GM12878 (cell line): ENCODE measurements at regions not wholly inside any gene's neighbourhood (a gene's known extent, or its start where the extent isn't known, plus 50 kb on each side); places are given as distances from the start of the nearest gene placed in this dataset.

Experiments
- ATAC-seq: fragments of 200-7000 bp; cut with Tn5 transposase; 3 replicates; pipeline ENCODE4 v1.9.1; 2020; ENCODE audit warnings: mild to moderate bottlenecking, moderate library complexity
- BruUV-seq: library from RNA; stranded (reverse); fragments of 400-500 nt; replicated peaks from 2 replicates; lab custom pipeline; 2021; lab: Mats Ljungman, UMichigan
- CTCF ChIA-PET: fragments of 300-600 bp; sonication (Branson Sonifier 250); formaldehyde crosslinking; extraction: SDS; loops from one replicate; lab custom pipeline; 2021; ENCODE audit warnings: inconsistent platforms; lab: Yijun Ruan, JAX
- POLR2A ChIA-PET: fragments of 350-600 bp; formaldehyde crosslinking; extraction: SDS; loops from one replicate; lab custom pipeline; 2021; ENCODE audit warnings: inconsistent platforms; lab: Charles Lee
- RAD21 ChIA-PET: fragments of 300-600 bp; sonication (Branson Sonifier 250); formaldehyde crosslinking; loops from one replicate; lab custom pipeline; 2023; ENCODE audit warnings: antibody characterized with exemption; ENCODE audit not compliant: unreplicated experiment; lab: Charles Lee
- SMC1A ChIA-PET: fragments of 300-600 bp; sonication (Branson Sonifier 250); formaldehyde crosslinking; loops from one replicate; lab custom pipeline; 2023; ENCODE audit not compliant: unreplicated experiment, uncharacterized antibody; lab: Charles Lee
- DNase-seq: peaks from one replicate; pipeline ENCODE4 v3.0.0-alpha.2; 2011; ENCODE audit warnings: low read depth, low spot score
- FAIRE-seq: peaks from 3 replicates; lab custom pipeline; 2011; peaks lifted over from hg19 to GRCh38; lab: Jason Lieb, UNC
- H2AFZ ChIP-seq: 2 replicates; pipeline ENCODE4 v1.6.0; 2011; ENCODE audit warnings: low read depth, low read length, control low read depth; ENCODE audit not compliant: control insufficient read depth
- H3K27ac ChIP-seq: 2 replicates; pipeline ENCODE4 v1.5.1; 2011; ENCODE audit warnings: control low read depth; ENCODE audit not compliant: control insufficient read depth, insufficient read depth
- H3K27me3 ChIP-seq, 2 experiments: replicated peaks in 1 of 2; 2 replicates each; pipeline versions ENCODE4 v1.6.0 to v1.6.1; 2011; ENCODE audit warnings: low read length in 1 of 2; ENCODE audit not compliant: control insufficient read depth in 2 of 2, insufficient read depth in 2 of 2
- H3K36me3 ChIP-seq, 2 experiments: 2 replicates each; pipeline ENCODE4 v1.5.1; 2011; ENCODE audit warnings: low read length in 1 of 2; ENCODE audit not compliant: control insufficient read depth in 2 of 2, insufficient read depth in 2 of 2
- H3K4me1 ChIP-seq: 2 replicates; pipeline ENCODE4 v1.6.1; 2011; ENCODE audit warnings: mild to moderate bottlenecking, low read length, moderate library complexity, mixed read lengths; ENCODE audit not compliant: control insufficient read depth, insufficient read depth
- H3K4me2 ChIP-seq: 2 replicates; pipeline ENCODE4 v1.6.0; 2011; ENCODE audit warnings: control low read depth; ENCODE audit not compliant: control insufficient read depth, insufficient read depth
- H3K4me3 ChIP-seq: fragments of 200-600 bp; sonication (generic); 2 replicates; pipeline ENCODE4 v1.5.1; 2016
- H3K79me2 ChIP-seq: 2 replicates; pipeline ENCODE4 v1.6.0; 2011; ENCODE audit warnings: low read length; ENCODE audit not compliant: control insufficient read depth, insufficient read depth
- H3K9ac ChIP-seq: 2 replicates; pipeline ENCODE4 v1.8.0; 2011; ENCODE audit warnings: low read length, control low read depth, mixed read lengths; ENCODE audit not compliant: control insufficient read depth, insufficient read depth
- H3K9me3 ChIP-seq: replicated peaks from 3 replicates; pipeline ENCODE4 v1.5.1; 2011; ENCODE audit warnings: mild to moderate bottlenecking, low read length; ENCODE audit not compliant: control insufficient read depth, insufficient read depth
- H4K20me1 ChIP-seq: 2 replicates; pipeline ENCODE4 v1.6.0; 2011; ENCODE audit not compliant: control insufficient read depth, insufficient read depth
- ATF3 ChIP-seq: IDR thresholded peaks from 2 replicates; pipeline ENCODE4 v1.6.1; 2011; ENCODE audit warnings: low read depth, mild to moderate bottlenecking, low read length, moderate library complexity, borderline replicate concordance; ENCODE audit errors: extremely low read depth
- CHD2 ChIP-seq: IDR thresholded peaks from 2 replicates; pipeline ENCODE4 v1.6.1; 2011; ENCODE audit warnings: low read depth, low read length, improper control_type of control experiment, borderline replicate concordance
- ETV6 ChIP-seq, 2 experiments: fragments of 450-650 bp in 1 of 2; IDR thresholded peaks in 1 of 2; conservative IDR thresholded peaks in 1 of 2; 2 replicates each; pipeline ENCODE4 v1.6.1; 2014; ENCODE audit warnings: antibody characterized with exemption in 1 of 2, borderline replicate concordance in 1 of 2, low read depth in 1 of 2, mild to moderate bottlenecking in 1 of 2, moderate library complexity in 1 of 2
- FOXK2 ChIP-seq: fragments of 450-650 bp; IDR thresholded peaks from 2 replicates; pipeline ENCODE4 v1.6.1; 2017; ENCODE audit warnings: mild to moderate bottlenecking, moderate library complexity
- FOXM1 ChIP-seq: IDR thresholded peaks from 2 replicates; pipeline ENCODE4 v1.6.1; 2012; ENCODE audit warnings: low read depth, mild to moderate bottlenecking, inconsistent platforms, low read length, moderate library complexity
- HDGF ChIP-seq: fragments of 450-650 bp; IDR thresholded peaks from 2 replicates; pipeline ENCODE4 v1.6.1; 2016; ENCODE audit warnings: antibody characterized with exemption
- NR2C2 ChIP-seq: IDR thresholded peaks from 2 replicates; pipeline ENCODE4 v1.6.1; 2011; ENCODE audit warnings: borderline replicate concordance, low read depth; ENCODE audit not compliant: control insufficient read depth, insufficient read length
- RBBP5 ChIP-seq: fragments of 200-600 bp; sonication (generic); conservative IDR thresholded peaks from 2 replicates; pipeline ENCODE4 v1.6.1; 2016
- RCOR1 ChIP-seq: conservative IDR thresholded peaks from 2 replicates; pipeline ENCODE4 v1.6.1; 2012; ENCODE audit warnings: low read depth, low read length, improper control_type of control experiment
- RUNX3 ChIP-seq: IDR thresholded peaks from 2 replicates; pipeline ENCODE4 v1.6.1; 2012; ENCODE audit warnings: low read length, inconsistent platforms
- SPI1 ChIP-seq: IDR thresholded peaks from 2 replicates; pipeline ENCODE4 v1.6.1; 2011; ENCODE audit warnings: low read depth, mild to moderate bottlenecking, low read length, moderate library complexity, borderline replicate concordance; ENCODE audit not compliant: insufficient read depth
- TARDBP ChIP-seq: IDR thresholded peaks from 2 replicates; pipeline ENCODE4 v1.6.1; 2016; ENCODE audit warnings: borderline replicate concordance
- YY1 ChIP-seq: IDR thresholded peaks from 2 replicates; pipeline ENCODE4 v1.6.1; 2011; ENCODE audit warnings: low read depth, mild to moderate bottlenecking, low read length
- ZNF622 ChIP-seq: fragments of 450-650 bp; IDR thresholded peaks from 2 replicates; pipeline ENCODE4 v1.6.1; 2017; ENCODE audit warnings: mild to moderate bottlenecking, inconsistent platforms
- WGBS: methylation state at CpG from one replicate; pipeline ENCODE4 v1.1.6; 2016; ENCODE audit warnings: low lambda C conversion rate; ENCODE audit not compliant: insufficient replicate concordance, insufficient coverage; ENCODE audit errors: missing lambda C conversion rate; 5-methylcytosine and 5-hydroxymethylcytosine counted together
- in situ Hi-C: fragments of 300-500 bp; cut with MboI; formaldehyde crosslinking; loops from 9 replicates; pipeline ENCODE4 v1.14.3; 2018; ENCODE audit warnings: mixed read lengths
- intact Hi-C: fragments of 100-400 bp; cut with micrococcal nuclease; formaldehyde crosslinking; loops from one replicate; pipeline ENCODE4 v1.14.2; 2022; ENCODE audit not compliant: unreplicated experiment
- TF ChIP-seq, protein P1 (sequence below): IDR thresholded peaks from 2 replicates; pipeline ENCODE4 v1.6.1; 2012; ENCODE audit warnings: improper control_type of control experiment, low read depth, low read length; ENCODE audit not compliant: insufficient replicate concordance
- TF ChIP-seq, protein P2 (sequence below): fragments of 450-650 bp; IDR thresholded peaks from 2 replicates; pipeline ENCODE4 v1.6.1; 2017; ENCODE audit warnings: borderline replicate concordance

- ATAC-seq (no peak), FAIRE-seq (no peak), DNase-seq (no peak)
- H3K27me3 ChIP-seq: peaks cover 2 to 19% of the 10 kb centered on the region in 2 experiments
- no peak overlapping the region for H3K4me2 ChIP-seq
- POLR2A ChIA-PET: no interaction called here
- no peaks in the 10 kb centered on the region for H3K79me2 ChIP-seq
- intact Hi-C loops (no loop called here), in situ Hi-C loops (no loop called here)
- RAD21 ChIA-PET: no interaction called here
- WGBS: 14% methylated on average over 2 of the region's 2 CpGs
- H3K9me3 ChIP-seq: no peaks in the 10 kb centered on the region; the same call in 2 of the 3 replicates
- H3K36me3 ChIP-seq: no peaks in the 10 kb centered on the region
- H2AFZ ChIP-seq: no peak overlapping the region
- no TSS peak for BruUV-seq
- H3K4me3 ChIP-seq: no peak overlapping the region
- SMC1A ChIA-PET: no interaction called here
- CTCF ChIA-PET: interaction anchor here (0.5 kb wide), 1 partner anchor 907 kb away, joined by 3 read pairs; no protein-coding TSS in a partner anchor
- no peak overlapping the region for H3K27ac ChIP-seq
- no peaks in the 10 kb centered on the region for H3K4me1 ChIP-seq
- TF ChIP-seq RCOR1 (no peak), CHD2 (no peak), FOXK2 (no peak), SPI1 (no peak), RBBP5 (no peak), YY1 (no peak), TARDBP (no peak), FOXM1 (no peak), ETV6 (conservative IDR thresholded peaks at IDR 0.05 in 1 of 2, IDR thresholded peaks at IDR 0.05 in 1 of 2; ENCODE audit: borderline replicate concordance in 1 of 2, low read depth in 1 of 2) (no peak), RUNX3 (no peak), ATF3 (no peak), NR2C2 (no peak), ZNF622 (no peak), HDGF (no peak)
- TF ChIP-seq, protein P1, sequence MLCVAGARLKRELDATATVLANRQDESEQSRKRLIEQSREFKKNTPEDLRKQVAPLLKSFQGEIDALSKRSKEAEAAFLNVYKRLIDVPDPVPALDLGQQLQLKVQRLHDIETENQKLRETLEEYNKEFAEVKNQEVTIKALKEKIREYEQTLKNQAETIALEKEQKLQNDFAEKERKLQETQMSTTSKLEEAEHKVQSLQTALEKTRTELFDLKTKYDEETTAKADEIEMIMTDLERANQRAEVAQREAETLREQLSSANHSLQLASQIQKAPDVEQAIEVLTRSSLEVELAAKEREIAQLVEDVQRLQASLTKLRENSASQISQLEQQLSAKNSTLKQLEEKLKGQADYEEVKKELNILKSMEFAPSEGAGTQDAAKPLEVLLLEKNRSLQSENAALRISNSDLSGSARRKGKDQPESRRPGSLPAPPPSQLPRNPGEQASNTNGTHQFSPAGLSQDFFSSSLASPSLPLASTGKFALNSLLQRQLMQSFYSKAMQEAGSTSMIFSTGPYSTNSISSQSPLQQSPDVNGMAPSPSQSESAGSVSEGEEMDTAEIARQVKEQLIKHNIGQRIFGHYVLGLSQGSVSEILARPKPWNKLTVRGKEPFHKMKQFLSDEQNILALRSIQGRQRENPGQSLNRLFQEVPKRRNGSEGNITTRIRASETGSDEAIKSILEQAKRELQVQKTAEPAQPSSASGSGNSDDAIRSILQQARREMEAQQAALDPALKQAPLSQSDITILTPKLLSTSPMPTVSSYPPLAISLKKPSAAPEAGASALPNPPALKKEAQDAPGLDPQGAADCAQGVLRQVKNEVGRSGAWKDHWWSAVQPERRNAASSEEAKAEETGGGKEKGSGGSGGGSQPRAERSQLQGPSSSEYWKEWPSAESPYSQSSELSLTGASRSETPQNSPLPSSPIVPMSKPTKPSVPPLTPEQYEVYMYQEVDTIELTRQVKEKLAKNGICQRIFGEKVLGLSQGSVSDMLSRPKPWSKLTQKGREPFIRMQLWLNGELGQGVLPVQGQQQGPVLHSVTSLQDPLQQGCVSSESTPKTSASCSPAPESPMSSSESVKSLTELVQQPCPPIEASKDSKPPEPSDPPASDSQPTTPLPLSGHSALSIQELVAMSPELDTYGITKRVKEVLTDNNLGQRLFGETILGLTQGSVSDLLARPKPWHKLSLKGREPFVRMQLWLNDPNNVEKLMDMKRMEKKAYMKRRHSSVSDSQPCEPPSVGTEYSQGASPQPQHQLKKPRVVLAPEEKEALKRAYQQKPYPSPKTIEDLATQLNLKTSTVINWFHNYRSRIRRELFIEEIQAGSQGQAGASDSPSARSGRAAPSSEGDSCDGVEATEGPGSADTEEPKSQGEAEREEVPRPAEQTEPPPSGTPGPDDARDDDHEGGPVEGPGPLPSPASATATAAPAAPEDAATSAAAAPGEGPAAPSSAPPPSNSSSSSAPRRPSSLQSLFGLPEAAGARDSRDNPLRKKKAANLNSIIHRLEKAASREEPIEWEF: no peak
- TF ChIP-seq, protein P2, sequence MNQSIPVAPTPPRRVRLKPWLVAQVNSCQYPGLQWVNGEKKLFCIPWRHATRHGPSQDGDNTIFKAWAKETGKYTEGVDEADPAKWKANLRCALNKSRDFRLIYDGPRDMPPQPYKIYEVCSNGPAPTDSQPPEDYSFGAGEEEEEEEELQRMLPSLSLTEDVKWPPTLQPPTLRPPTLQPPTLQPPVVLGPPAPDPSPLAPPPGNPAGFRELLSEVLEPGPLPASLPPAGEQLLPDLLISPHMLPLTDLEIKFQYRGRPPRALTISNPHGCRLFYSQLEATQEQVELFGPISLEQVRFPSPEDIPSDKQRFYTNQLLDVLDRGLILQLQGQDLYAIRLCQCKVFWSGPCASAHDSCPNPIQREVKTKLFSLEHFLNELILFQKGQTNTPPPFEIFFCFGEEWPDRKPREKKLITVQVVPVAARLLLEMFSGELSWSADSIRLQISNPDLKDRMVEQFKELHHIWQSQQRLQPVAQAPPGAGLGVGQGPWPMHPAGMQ: no peak
- H3K9ac ChIP-seq: no peak overlapping the region
- H4K20me1 ChIP-seq: no peaks in the 10 kb centered on the region
These were observed 94.3 kb upstream of the IL6 start for GRCh38 chr7:22632674-22633073.
